ENCODE measurements at regions not wholly inside any gene's neighbourhood (a gene's known extent, or its start where the extent isn't known, plus 50 kb on each side); places are given as distances from the start of the nearest gene placed in this dataset.

DNA sequence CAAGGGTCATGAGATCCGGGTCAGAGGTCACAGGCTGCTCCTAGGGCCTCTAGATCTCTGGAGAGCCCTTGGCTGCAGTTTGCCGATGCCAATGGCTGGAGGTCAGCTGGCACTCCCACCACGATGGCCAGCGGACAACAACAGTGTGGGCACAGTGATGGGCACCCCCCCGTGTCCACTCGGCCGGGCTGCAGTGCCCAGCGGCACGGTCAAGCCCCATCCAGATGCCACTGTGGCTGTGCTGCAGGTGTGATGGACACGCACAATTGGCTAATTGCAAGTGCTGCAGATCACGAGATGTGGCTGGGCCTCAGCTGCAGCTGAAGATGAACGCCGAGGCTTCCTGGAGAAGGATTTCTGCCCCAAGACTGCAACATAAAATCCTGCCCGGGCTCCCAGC is 80.7 kb downstream of the PDGFA start:
- TF ChIP-seq, protein P1, sequence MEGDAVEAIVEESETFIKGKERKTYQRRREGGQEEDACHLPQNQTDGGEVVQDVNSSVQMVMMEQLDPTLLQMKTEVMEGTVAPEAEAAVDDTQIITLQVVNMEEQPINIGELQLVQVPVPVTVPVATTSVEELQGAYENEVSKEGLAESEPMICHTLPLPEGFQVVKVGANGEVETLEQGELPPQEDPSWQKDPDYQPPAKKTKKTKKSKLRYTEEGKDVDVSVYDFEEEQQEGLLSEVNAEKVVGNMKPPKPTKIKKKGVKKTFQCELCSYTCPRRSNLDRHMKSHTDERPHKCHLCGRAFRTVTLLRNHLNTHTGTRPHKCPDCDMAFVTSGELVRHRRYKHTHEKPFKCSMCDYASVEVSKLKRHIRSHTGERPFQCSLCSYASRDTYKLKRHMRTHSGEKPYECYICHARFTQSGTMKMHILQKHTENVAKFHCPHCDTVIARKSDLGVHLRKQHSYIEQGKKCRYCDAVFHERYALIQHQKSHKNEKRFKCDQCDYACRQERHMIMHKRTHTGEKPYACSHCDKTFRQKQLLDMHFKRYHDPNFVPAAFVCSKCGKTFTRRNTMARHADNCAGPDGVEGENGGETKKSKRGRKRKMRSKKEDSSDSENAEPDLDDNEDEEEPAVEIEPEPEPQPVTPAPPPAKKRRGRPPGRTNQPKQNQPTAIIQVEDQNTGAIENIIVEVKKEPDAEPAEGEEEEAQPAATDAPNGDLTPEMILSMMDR (IDR thresholded peaks at IDR 0.05): no peak
- TF ChIP-seq POLR2A (IDR thresholded peaks at IDR 0.05): no peak
